ENCODE measurements at regions not wholly inside any gene's neighbourhood (a gene's known extent, or its start where the extent isn't known, plus 50 kb on each side); places are given as distances from the start of the nearest gene placed in this dataset.

GRCh38 chr2:5176764-5177163 lies 515.4 kb upstream of the SOX11 start:
- no peak for DNase-seq (ENCODE audit: low spot score in 2 of 2)
- 65 to 69% methylated on average over 4 of the region's 4 CpGs for WGBS, 2 donors
- no peak for TF ChIP-seq CTCF (IDR thresholded peaks at IDR 0.05)
- no peak for TF ChIP-seq POLR2A (IDR thresholded peaks at IDR 0.05)
- intact Hi-C loops (cut with DNase I; ENCODE audit: low total_unique reads) = no loop called here
- H3K4me3 ChIP-seq (ENCODE audit: low read depth, poor library complexity, severe bottlenecking) = no peak overlapping the region

GRCh38 chr2:5183031-5183430 lies 509.2 kb upstream of the SOX11 start:
- no peak for DNase-seq (ENCODE audit: low spot score in 2 of 2)
- WGBS, 2 donors = 70 to 80% methylated on average over 5 of the region's 5 CpGs
- no peak overlapping the region for H3K4me3 ChIP-seq (ENCODE audit: low read depth, poor library complexity, severe bottlenecking)
- TF ChIP-seq CTCF (IDR thresholded peaks at IDR 0.05) (no peak), POLR2A (IDR thresholded peaks at IDR 0.05) (no peak)
- intact Hi-C loops (cut with DNase I; ENCODE audit: low total_unique reads) = no loop called here

GRCh38 chr2:5187283-5187682 lies 504.9 kb upstream of the SOX11 start:
- DNase-seq (ENCODE audit: low spot score in 2 of 2) = no peak
- H3K4me3 ChIP-seq (ENCODE audit: low read depth, poor library complexity, severe bottlenecking) = no peak overlapping the region
- intact Hi-C loops (cut with DNase I; ENCODE audit: low total_unique reads) = no loop called here
- no peak for TF ChIP-seq POLR2A (IDR thresholded peaks at IDR 0.05)
- TF ChIP-seq CTCF (IDR thresholded peaks at IDR 0.05) = no peak

- WGBS, 2 donors = 68 to 75% methylated on average over 5 of the region's 5 CpGs
- TF ChIP-seq POLR2A (IDR thresholded peaks at IDR 0.05) = no peak
- no peak for TF ChIP-seq CTCF (IDR thresholded peaks at IDR 0.05)
- H3K4me3 ChIP-seq (ENCODE audit: low read depth, poor library complexity, severe bottlenecking) = no peak overlapping the region
- DNase-seq (ENCODE audit: low spot score in 2 of 2) = no peak
- intact Hi-C loops (cut with DNase I; ENCODE audit: low total_unique reads) = no loop called here
These were observed 503.5 kb upstream of the SOX11 start for GRCh38 chr2:5188636-5189035.

GRCh38 chr2:5190023-5190422 lies 502.2 kb upstream of the SOX11 start:
- WGBS, 2 donors = 89 to 90% methylated on average over 5 of the region's 5 CpGs
- H3K4me3 ChIP-seq (ENCODE audit: low read depth, poor library complexity, severe bottlenecking) = no peak overlapping the region
- intact Hi-C loops (cut with DNase I; ENCODE audit: low total_unique reads) = no loop called here
- no peak for DNase-seq (ENCODE audit: low spot score in 2 of 2)
- no peak for TF ChIP-seq CTCF (IDR thresholded peaks at IDR 0.05)
- no peak for TF ChIP-seq POLR2A (IDR thresholded peaks at IDR 0.05)

GRCh38 chr2:5195636-5196035 lies 496.5 kb upstream of the SOX11 start:
- no peak for DNase-seq (ENCODE audit: low spot score in 2 of 2)
- TF ChIP-seq CTCF (IDR thresholded peaks at IDR 0.05) (no peak), POLR2A (IDR thresholded peaks at IDR 0.05) (no peak)
- intact Hi-C loops (cut with DNase I; ENCODE audit: low total_unique reads) = no loop called here
- H3K4me3 ChIP-seq (ENCODE audit: low read depth, poor library complexity, severe bottlenecking) = no peak overlapping the region
- WGBS, 2 donors = 78 to 81% methylated on average over 1 of the region's 1 CpG

All from lower leg skin (tissue), 4 donors.